Activated CD8-positive, alpha-beta memory T cell treated with anti-CD3 and anti-CD28 coated beads, Interleukin-2, amount 50 U/mL, for 1 hour (primary cell): ENCODE measurements at regions not wholly inside any gene's neighbourhood (a gene's known extent, or its start where the extent isn't known, plus 50 kb on each side); places are given as distances from the start of the nearest gene placed in this dataset.
"Not testable (repeated sequence)": the region's sequence is repeated elsewhere in the genome, so short reads cannot be mapped to it uniquely, and the experiment has no call there.

Experiments used
- DNase-seq: peaks from one replicate; pipeline ENCODE4 v3.0.0-alpha.2; 2020; ENCODE audit errors: extremely low read depth

DNA sequence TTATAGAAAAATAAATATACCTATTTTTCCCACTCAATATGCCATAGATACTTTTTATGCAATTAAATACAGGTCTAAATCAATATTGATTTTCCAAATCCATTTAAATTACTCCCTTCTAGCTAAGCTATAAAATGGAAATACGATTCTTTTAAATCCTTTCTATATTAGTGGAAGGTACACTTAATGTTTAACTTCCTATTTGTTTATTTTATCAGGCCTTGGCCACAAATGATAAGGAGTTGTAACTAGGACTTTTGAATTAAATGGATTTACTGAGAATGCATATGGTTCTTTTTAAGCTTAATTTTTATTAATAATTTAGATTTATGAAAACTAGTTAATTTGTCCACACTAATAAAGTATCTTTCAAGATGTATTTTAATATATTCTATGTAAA is 517.0 kb upstream of the CHD1 start:
- DNase-seq = no peak

DNA sequence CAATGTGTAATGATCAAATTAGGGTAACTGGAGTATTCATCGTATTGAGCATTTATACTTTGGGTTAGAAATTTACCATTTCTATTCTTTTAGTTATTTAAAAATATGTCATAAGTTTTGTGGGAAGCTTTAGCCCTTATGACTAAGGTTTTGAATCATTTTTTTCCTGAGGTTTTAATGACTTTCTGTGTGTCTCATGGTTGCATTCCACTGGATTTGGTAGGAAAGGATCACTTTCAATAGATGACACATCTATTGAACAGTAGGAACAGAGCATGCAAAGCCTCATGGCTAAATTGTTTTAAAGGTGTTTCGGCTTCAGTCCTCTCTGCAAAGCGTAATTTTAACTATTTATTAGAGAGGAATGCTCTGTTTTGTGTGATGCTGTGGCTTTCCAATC is 512.4 kb upstream of the CHD1 start:
- DNase-seq = no peak

DNA sequence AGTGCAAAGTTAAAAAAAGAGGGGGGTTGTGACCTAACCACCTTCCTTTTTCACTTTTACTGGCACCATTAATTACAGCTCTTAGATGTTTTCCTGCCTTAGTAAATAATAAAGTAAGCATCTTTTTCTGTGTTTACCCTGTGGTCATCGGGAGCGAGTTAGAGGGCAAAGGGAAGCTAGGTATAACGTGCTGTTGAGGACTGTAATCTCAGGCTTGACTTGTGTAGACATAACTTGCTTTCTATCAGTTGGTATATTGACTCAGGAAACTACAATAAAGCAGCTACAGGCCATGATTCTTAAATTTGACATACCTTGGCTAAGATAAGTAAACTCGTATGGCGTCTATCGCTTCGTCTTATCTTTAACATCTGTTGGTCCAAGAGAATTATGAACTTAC is 509.8 kb upstream of the CHD1 start:
- no peak for DNase-seq

DNA sequence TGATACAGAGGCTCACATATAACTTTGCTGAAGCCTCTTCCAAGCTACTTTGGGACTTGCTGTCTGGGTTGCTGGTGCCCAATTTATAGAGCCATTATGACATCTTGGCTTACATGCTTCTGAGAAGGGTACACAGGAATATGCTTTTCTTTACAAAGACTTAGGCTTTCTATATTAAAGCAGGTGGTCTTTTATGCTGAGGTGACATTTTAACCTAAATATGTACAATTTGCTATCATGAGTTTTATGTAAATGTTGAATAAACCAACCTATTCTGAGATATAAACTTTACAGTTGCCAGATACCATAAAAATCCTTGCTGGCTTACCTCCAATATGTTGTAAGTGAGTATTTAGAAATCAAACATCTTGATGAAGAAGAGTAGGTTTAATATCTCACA is 509.2 kb upstream of the CHD1 start:
- no peak for DNase-seq

DNA sequence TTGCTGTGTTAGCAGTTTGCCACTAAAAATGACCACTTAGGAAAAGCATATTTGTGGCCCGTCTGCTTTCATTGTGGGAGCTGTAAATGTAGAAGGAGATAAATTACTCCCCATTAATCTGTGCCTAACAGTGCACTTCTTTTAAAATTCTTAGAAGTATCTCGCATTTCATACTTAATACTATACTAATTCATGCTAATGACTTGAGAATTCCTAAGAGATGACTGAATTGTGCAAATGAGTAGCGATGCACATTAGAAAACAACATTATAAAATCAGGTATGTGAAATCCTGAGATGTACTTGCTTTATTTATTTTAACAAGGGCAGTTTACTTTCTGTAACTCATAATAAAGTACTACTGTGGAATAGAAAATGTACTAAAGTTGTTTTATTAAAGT is 494.6 kb upstream of the CHD1 start:
- not testable (repeated sequence) for DNase-seq

DNA sequence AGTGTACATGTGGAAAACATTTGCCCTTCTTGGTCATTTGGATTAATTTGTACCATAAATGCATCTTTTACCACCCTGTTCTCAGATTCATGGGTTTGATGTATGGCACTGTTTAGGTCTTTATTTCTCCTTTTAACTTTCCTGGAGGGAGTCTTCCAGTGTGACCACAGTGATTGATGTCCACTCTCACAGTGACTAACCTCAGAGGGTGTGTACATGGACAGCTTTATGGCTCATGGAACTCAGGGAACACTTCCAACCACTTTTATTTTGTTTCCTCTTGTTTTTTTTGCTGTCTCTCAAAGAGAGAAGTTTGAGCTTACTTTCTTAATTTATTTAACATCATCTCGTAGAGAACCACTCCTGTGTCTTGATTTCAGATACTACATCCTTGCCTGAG is 489.8 kb upstream of the CHD1 start:
- DNase-seq = not testable (repeated sequence)

DNA sequence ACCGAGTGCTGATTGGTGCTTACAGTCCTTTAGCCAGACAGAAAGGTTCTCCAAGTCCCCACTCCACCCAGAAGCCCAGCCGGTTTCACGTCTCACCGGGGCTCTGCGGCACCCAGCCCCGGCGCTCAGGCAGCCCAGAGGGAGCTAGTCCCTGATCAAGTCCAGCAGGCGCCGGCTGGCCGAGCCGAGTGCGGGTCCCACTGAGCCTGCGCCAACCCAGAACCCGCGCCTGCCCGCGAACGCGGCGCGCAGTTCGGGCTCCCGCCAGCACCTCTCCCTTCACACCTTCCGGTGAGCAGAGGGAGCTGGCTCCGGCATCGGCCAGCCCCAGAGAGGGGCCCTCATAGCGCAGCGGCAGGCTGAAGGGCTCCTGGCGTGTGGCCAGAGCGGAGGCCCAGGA is 481.6 kb upstream of the CHD1 start:
- not testable (repeated sequence) for DNase-seq

DNA sequence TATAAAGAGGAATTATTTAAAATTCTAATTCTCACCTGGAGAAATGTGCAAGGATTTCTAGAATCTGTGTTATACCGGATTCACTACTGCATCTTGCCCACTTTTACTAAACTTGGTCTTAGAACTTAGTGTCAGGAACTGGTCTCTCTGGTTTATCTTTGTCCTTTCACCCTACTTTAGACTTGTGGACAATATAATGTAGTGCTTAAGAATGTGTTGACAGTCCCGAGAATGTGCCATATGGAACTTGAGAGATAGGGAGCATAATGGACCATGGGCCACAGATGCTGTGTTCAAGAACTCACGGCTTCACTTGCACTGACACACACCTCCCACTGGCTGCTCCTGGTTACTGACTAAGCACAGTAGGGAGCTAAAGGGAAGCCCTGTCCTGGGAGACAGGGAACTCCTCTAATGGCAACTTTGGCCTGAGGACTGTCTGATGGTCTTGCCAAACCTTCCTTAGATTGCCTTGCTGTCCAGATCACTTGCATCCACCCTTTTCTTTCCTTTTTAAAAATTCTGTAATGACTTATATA is 476.0 kb upstream of the CHD1 start:
- DNase-seq = not testable (repeated sequence)

DNA sequence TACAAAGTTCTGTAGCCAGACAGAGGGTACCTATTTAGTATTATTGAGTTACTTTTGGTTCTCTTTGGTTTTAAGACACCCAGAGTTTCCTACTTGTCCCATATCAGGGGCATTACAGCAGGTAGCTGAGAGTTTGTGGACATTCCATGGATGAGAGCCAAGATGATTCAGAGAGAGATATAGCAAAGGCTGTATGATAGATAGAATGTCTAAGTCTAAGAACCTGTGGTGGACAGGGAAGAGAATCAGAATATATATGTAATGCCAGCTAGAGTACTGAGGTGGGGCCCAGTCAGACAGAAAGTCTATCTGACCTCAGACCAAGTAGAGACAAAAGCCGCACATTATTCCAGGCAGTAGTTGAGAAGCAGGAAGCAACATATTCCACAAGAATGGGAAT is 471.8 kb upstream of the CHD1 start:
- DNase-seq = not testable (repeated sequence)

DNA sequence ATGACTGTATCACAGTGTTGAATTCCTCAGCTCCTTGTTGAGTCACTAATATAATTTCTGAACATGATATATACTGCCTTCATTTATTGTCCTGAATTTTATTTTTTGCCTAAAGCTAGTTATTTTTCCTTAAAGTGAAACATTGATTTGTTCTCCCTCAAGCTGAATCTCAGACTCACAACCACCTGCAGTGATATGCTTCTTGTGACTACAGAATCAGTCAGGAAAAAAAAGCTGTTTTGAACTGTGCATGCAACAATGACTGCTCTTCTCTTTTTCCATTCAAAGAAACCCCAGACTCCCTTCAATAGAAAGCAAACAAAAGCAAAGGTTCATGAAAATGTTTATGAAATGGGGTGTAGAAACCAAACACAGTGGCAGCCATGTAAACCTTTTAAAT is 470.2 kb upstream of the CHD1 start:
- DNase-seq = no peak

DNA sequence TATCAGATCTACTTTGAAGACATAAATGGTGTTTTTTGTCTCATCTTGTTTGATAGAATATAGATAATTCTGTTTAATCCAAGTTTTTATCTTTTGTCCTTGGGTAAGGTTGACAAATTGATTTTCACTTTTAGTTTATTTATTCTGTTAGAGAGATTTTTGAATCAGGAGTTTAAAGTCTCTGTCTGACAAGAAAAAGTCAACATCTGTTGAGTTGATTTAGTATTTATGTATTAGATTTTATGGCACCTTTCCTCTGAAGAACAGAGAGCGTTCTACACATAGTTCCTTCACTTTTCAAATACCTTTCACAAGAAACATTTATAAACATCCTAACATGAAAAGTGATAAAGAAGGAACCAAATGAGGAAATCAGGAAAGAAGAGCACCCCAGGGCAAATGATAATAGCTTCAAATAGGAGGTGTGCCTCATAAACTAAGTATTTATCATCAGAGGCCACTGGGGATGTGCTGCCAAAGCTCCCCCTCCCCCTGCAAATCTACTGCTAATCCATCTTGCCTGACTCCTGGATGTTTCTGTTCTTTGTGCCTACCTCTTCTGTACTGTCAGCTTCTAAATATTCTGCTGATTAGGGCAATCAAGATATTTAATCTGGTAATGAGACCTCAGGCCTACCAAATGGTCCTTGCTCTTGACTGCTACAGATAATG is 457.7 kb upstream of the CHD1 start:
- DNase-seq = no peak

DNA sequence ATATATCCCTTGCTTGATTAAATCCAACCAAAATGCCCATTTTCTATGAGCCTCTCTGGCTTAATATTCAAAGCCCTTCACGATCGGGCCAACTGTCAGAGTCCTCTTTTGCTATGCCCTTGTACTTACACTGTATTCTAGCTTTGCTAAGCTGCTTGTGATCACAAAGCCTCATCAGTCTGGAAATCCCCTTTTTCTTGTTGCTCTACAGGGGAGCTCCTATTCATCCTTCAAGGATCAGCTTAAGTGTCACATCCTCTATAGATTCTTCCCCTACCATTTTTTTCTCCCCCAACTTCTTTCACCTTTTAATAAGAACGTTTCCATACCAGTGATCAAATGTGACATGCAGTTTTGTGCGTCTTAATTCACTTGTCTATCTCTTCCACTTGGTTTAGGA is 450.4 kb upstream of the CHD1 start:
- no peak for DNase-seq

DNA sequence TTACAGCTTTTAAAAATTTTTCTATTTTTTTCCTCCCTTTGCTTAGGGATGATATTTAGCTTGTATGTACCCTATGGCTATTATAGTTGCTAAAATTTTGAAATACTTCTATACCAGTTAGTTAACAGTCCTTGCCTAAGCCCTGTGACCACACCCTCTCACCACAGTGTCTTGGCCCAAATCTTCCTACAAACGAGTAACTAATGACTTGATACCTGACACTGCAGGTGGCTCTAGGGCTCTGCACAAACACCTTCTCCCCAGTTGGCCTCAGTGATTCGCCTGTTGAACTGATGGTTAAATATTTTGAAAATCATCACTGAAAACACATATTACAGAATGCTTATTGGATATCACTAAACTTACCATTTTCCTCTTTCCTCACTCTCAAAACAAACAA is 449.6 kb upstream of the CHD1 start:
- no peak for DNase-seq

DNA sequence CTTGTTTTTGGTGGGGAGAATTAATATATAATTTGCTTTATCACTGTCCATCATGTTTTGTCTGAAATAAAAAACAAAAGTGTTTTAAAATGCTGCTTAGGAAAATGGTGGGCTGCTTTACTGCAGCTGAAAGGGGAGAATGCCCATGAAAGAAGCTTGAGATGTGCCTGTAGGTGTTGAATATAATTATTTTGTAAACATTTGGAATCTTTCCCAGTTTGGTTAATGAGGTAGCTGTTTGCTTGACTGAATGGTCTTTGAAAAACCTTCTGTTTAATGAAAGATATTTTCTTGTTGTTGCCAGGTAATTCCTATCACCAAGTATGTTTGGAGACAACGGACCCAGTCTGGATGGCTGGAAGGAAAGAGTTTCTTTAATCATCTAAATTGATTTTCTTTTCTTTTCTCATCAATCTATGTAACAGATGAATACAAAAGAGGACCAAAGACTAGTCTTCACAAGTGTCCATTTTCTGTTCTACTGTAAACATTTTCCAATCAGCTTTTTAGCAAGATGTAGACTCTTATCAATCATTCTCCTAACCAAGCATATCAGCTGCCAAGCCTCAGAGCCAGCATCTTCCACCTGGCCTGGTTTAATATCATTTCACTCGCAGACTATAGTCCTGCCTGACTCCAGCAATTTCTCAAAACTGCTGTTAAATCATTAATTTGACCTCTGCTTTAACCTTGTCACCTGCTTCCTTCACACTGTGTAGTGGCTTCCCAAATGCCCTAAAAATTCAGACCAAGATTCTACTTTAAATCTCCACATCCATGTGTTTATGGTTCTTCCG is 441.2 kb upstream of the CHD1 start:
- DNase-seq = no peak

DNA sequence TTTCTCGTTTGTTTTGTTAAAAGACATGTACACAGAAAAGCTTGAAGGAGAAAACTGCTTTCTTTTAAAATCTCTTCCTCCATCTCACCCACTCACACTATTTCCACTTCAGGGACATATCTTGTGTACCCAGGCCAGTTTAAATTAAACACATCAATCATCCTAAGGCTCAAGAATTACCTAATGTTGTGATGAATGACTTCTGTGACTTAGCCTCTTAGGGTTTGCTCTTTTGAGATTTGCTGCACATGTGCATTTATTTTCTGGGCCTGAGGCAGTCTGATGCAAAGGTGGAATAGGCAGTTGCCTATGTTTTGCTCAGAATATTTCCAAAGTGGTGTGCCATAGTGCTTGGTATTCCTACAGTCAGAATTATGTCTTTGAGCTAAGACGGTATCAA is 439.9 kb upstream of the CHD1 start:
- no peak for DNase-seq

DNA sequence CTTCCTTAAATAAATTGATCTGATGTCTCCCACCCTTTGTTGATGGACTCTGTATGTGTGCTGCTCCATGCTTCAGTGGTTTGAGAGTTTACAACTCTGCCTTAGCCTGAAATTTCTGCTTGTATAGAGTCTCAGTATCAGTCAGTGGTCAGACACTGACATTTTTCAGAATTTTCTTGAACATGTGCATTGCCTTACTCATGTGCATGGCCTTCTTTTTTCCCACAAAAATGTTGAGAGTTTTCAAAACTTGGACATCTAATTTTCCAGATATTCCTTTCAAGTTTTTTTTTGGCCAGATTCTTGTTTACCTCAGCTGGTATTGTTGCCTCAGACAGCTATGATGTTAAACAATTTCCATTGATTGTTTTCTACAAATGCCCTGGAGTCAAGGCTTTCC is 427.1 kb upstream of the CHD1 start:
- no peak for DNase-seq

DNA sequence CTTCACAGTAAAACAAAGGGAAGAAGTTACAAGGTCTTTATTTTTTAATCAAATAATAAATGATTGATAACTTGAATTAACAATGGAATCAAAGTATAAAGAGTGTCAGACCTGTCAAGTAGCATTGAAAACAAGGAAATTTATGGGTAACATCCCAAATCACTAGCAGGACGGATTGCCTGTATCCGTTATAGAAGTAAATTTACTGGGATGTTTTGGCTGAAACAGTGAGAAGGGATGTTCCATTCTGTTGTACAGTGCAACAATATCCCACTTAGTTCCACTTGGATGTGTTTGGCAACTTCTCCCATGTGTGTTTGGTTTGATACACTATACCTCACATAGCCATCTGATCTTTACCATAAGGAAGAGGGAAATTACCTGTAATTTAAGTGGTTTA is 421.0 kb upstream of the CHD1 start:
- no peak for DNase-seq

DNA sequence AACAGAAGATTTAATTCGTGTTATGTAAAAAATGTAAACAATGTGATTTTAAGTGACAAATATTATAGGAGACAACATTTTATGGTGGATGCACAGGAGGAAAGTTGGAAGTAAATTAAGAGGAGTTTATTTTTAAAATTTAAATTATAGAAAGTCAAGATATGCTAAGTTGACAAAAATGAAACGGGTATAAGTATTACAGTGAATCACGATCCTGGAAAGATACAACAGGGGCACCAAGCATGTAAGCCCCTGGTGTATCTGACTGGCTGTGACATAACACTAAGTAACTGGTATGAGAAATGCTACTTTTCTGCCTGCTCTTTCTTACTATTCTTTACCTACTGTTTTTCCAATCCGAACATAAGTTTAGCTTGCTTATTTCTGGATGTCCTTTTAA is 419.8 kb upstream of the CHD1 start:
- DNase-seq = no peak

DNA sequence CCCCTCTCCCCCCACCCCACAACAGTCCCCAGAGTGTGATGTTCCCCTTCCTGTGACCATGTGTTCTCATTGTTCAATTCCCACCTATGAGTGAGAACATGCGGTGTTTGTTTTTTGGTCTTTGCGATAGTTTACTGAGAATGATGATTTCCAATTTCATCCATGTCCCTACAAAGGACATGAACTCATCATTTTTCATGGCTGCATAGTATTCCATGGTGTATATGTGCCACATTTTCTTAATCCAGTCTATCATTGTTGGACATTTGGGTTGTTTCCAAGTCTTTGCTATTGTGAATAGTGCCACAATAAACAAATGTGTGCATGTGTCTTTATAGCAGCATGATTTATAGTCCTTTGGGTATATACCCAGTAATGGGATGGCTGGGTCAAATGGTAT is 411.0 kb upstream of the CHD1 start:
- not testable (repeated sequence) for DNase-seq

DNA sequence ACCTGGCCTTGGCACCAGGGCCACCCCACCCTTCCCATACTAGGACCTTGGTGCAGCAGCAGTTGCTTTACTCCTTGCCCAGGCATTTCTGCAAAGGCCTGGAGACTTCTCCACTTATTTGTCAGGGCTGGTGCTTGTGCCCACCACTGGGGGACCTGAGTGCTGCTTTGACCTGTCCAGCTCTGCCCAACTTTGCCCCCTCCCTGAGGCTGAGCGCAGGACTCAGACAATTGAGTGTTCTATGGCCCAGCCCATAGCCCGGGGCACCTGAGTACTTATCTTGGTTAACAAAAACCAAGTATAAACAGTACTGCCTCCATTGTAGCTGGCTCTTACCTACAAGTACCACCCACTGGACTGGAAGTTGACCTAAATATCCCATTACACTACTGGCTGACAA is 406.1 kb upstream of the CHD1 start:
- DNase-seq = no peak

DNA sequence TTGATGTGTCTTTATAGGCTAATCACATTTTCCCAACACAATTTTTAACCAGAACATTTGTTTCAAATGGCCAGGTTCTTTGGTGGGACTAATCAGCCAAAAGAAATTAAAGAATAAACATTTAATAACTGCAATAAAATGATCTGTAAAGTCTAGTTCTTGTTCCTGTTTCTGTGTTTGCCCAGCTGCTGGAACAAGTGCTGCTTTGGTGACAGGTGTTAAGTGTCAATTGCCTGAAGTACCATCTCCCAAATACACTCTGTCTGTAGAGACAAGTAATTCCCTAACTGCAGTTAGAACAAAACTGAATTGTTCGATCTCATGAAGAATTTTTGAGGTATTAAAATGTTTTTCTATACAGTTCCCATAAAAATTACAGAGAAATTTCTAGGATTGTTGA is 402.3 kb upstream of the CHD1 start:
- DNase-seq = no peak

DNA sequence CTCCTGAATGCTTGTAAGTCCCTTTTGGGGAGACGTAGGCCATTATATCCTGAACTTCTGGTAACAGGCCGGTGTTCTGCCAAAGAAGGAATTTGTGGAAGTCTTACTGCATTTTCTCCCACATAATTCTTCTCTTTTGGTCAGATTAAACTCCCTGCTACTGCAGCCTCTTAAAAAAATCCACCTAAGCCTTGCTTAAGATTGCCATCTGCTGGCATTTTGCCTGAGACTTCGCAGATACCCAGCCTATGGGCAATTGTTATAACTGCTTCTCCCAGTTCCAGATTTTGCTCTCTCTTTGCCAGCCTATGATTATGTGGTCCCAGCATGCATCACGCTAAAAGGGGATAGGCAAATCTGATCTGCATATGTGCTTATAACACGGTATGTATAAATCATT is 391.6 kb upstream of the CHD1 start:
- DNase-seq = no peak

DNA sequence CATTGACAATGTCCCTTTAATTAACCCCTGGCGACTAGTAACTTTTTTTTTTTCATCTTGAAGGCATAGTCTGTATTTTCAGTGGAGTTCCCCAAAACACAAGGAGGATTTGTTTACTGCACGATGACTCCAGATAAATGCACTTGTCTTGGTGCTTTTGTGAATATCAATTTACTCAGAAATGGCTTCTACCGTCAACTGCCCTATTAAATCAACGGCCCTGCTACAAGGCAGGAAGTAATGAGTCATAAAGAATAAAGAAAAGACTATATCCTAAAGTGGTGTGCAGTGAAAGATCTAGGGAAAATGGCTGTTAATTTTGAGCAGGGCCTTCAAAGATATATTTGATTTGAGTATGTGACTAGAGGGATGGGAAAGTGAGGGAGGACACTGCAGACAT is 388.3 kb upstream of the CHD1 start:
- no peak for DNase-seq
